Parathyroid adenoma (tissue), 2 donors: ENCODE measurements at regions not wholly inside any gene's neighbourhood (a gene's known extent, or its start where the extent isn't known, plus 50 kb on each side); places are given as distances from the start of the nearest gene placed in this dataset.

Source experiments
- H2AFZ ChIP-seq: fragments of 300-600 bp; sonication (generic); one replicate; pipeline ENCODE4 v1.7.0; 2017; ENCODE audit warnings: antibody characterized with exemption, mild to moderate bottlenecking
- H3K27ac ChIP-seq: fragments of 300-600 bp; sonication (generic); one replicate; pipeline ENCODE4 v1.7.0; 2017
- H3K27me3 ChIP-seq: fragments of 300-600 bp; sonication (generic); one replicate; pipeline ENCODE4 v1.7.0; 2017; ENCODE audit warnings: low read length; ENCODE audit not compliant: control insufficient read depth, insufficient read depth
- H3K36me3 ChIP-seq: fragments of 300-600 bp; sonication (generic); one replicate; pipeline ENCODE4 v1.7.0; 2017; ENCODE audit warnings: low read length; ENCODE audit not compliant: control insufficient read depth, insufficient read depth
- H3K4me1 ChIP-seq: fragments of 300-600 bp; sonication (generic); one replicate; pipeline ENCODE4 v1.7.0; 2017; ENCODE audit warnings: control low read depth
- H3K4me2 ChIP-seq: fragments of 300-600 bp; sonication (generic); one replicate; pipeline ENCODE4 v1.7.0; 2017; ENCODE audit warnings: low read length
- H3K4me3 ChIP-seq: fragments of 300-600 bp; sonication (generic); one replicate; pipeline ENCODE4 v1.7.0; 2017; ENCODE audit warnings: low read depth, low read length
- H3K79me2 ChIP-seq: fragments of 300-600 bp; sonication (generic); one replicate; pipeline ENCODE4 v1.7.0; 2017; ENCODE audit warnings: control low read depth
- H3K9ac ChIP-seq: fragments of 300-600 bp; sonication (generic); one replicate; pipeline ENCODE4 v1.7.0; 2017; ENCODE audit warnings: mild to moderate bottlenecking
- H3K9me3 ChIP-seq: fragments of 300-600 bp; sonication (generic); one replicate; pipeline ENCODE4 v1.7.0; 2017; ENCODE audit warnings: low read length; ENCODE audit not compliant: control insufficient read depth
- TF ChIP-seq, protein P1 (sequence below): fragments of 300-600 bp; sonication (generic); IDR thresholded peaks from one replicate; pipeline ENCODE4 v1.7.0; 2017; ENCODE audit warnings: antibody characterized with exemption, mild to moderate bottlenecking
- donor health status: primary hyperparathyroidism.

DNA sequence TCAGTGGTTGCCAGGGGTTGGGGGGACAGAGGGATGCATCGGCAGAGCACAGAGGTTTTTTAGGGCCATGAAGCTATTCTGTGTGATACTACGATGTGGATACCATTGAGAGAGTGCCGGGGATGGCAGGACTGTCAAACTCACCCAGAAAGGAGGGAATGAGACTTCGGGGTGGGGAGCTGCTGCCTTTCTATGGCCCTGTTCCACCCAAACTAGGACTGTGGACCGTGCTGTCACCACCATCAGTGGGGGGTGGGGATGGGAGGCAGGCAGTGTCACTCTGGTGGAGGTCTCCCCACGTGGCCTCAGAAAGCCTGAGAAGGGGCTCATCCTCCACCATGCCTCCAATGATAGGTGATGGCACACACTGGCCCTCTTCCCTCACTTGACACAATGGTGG is 146.2 kb downstream of the PTPN20 start:
- H3K27ac ChIP-seq, result no peak overlapping the region
- no peaks in the 10 kb centered on the region for H3K27me3 ChIP-seq
- H3K4me1 ChIP-seq, result no peaks in the 10 kb centered on the region
- no peak overlapping the region for H3K4me2 ChIP-seq
- H3K4me3 ChIP-seq, result no peak overlapping the region
- no peak overlapping the region for H2AFZ ChIP-seq
- H3K9me3 ChIP-seq, result no peaks in the 10 kb centered on the region
- TF ChIP-seq, protein P1, sequence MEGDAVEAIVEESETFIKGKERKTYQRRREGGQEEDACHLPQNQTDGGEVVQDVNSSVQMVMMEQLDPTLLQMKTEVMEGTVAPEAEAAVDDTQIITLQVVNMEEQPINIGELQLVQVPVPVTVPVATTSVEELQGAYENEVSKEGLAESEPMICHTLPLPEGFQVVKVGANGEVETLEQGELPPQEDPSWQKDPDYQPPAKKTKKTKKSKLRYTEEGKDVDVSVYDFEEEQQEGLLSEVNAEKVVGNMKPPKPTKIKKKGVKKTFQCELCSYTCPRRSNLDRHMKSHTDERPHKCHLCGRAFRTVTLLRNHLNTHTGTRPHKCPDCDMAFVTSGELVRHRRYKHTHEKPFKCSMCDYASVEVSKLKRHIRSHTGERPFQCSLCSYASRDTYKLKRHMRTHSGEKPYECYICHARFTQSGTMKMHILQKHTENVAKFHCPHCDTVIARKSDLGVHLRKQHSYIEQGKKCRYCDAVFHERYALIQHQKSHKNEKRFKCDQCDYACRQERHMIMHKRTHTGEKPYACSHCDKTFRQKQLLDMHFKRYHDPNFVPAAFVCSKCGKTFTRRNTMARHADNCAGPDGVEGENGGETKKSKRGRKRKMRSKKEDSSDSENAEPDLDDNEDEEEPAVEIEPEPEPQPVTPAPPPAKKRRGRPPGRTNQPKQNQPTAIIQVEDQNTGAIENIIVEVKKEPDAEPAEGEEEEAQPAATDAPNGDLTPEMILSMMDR, result no peak
- H3K36me3 ChIP-seq, result no peaks in the 10 kb centered on the region
- H3K9ac ChIP-seq, result no peak overlapping the region
- no peaks in the 10 kb centered on the region for H3K79me2 ChIP-seq

DNA sequence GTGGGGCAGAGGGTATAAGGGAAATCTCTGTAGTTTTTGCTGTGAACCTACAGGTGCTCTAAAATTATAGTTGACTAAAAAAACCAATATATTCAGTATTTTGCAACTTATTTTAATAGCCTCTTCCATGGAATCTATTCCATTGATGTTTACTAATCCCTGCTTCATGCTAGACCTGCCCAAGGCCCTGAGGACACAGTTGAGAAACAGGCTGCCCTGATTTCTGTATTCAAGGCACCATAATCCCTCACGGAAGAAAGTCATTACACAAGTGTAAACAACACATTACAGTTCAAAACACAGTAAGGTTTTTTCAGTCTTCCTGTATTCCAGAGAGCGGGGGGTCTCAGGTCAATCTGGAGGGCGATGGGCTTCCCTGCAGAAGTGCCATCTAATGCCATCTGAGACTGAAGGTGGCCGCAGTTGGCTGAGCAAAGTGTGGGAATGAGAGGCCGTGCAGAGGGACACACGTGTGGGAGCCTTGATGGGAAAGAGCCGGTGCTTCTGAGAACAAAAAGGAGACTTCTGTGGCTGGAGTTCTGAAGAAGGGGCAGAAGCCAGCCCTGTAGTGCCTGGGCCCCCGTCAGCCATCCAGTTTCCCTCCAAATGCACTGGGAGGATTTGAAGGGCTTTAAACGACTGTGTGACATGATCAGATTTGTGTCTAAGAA is 146.9 kb downstream of the PTPN20 start:
- no peaks in the 10 kb centered on the region for H3K4me1 ChIP-seq
- no peaks in the 10 kb centered on the region for H3K27me3 ChIP-seq
- H3K4me3 ChIP-seq, result no peak overlapping the region
- TF ChIP-seq, protein P1, result no peak
- no peak overlapping the region for H3K27ac ChIP-seq
- H3K36me3 ChIP-seq, result no peaks in the 10 kb centered on the region
- no peak overlapping the region for H2AFZ ChIP-seq
- no peaks in the 10 kb centered on the region for H3K79me2 ChIP-seq
- no peaks in the 10 kb centered on the region for H3K9me3 ChIP-seq
- no peak overlapping the region for H3K9ac ChIP-seq
- no peak overlapping the region for H3K4me2 ChIP-seq

DNA sequence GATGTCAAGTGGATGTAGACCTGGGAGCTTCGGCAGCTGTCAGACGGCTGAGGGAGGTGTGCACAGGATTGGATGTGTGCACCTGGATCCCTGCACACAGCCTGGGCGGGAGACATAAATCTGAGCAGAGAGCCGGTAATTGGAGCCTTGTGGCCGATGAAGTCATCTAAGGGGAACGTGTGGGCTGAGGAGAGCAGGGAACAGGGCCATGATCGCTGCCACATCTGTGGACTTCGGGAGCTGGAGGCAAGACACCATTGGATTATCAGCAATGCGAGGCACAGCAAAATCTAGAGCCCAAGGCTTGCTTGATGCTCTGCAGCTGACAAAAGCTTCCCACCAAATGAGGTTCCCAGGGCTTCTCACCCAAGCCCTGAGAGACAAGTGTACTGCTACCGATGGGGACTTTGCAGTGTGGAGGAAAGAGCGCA is 147.7 kb downstream of the PTPN20 start:
- no peaks in the 10 kb centered on the region for H3K4me1 ChIP-seq
- no peaks in the 10 kb centered on the region for H3K79me2 ChIP-seq
- H2AFZ ChIP-seq, result no peak overlapping the region
- H3K4me2 ChIP-seq, result no peak overlapping the region
- H3K27me3 ChIP-seq, result no peaks in the 10 kb centered on the region
- no peaks in the 10 kb centered on the region for H3K36me3 ChIP-seq
- no peaks in the 10 kb centered on the region for H3K9me3 ChIP-seq
- H3K4me3 ChIP-seq, result no peak overlapping the region
- TF ChIP-seq, protein P1, result no peak
- H3K9ac ChIP-seq, result no peak overlapping the region
- no peak overlapping the region for H3K27ac ChIP-seq

DNA sequence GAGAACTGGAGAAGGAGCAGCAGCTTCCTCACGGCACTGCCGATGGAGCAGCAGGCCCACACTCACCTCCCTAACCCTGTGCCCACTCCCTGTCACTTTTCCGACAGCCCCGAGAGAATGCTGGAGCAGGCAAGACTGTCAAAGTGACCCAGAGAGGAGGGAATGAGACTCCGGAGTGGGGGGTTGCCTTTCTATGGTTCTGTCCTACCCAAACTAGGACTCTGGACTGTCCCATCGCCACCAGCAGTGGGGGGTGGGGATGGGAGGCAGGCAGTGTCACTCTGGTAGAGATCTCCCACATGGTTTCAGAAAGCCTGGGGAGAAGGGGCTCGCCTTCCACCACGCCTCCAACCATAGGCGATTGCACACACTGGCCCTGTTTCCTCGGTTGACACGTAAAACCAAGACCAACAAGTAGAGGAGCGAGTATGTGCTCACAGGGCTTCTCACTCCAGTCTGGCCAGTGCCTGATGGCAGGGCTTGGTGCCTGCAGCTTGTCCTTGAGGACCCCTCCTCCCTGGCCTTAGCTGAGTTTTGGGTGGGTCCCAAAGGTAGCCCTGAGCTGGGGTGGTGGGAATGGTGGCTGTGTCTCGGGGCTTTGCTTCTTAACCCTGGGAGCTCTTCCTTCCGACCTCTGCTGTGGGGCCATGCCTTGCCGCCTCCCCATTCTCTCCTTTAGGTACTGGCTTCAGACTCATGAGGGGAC is 148.5 kb downstream of the PTPN20 start:
- Histone ChIP-seq H3K79me2 (no peaks in the 10 kb centered on the region), H3K27me3 (no peaks in the 10 kb centered on the region), H2AFZ (no peak overlapping the region), H3K9me3 (no peaks in the 10 kb centered on the region), H3K4me1 (no peaks in the 10 kb centered on the region), H3K4me3 (no peak overlapping the region), H3K4me2 (no peak overlapping the region), H3K9ac (no peak overlapping the region), H3K36me3 (no peaks in the 10 kb centered on the region), H3K27ac (no peak overlapping the region)
- TF ChIP-seq, protein P1, result no peak

DNA sequence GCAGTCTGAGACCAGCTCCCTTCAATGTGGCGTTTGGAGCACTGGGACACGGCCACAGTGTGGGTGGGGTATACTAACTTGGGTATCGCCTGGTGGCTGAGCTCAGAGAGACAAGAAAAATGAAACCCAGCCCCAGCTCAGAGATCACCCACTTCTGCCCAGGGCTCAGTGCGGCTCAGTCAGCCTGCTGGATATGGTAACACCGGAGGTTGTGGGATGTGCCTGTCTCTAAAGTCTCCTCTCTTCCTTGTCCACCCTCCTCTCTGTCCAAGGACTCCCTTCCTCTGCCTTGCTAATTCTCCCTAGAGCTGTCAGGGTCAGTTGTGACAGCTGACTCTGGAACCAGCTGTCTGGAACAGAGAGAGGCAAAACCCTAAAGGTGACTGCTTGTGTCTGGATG is 149.1 kb downstream of the PTPN20 start:
- no peak overlapping the region for H2AFZ ChIP-seq
- H3K4me3 ChIP-seq, result no peak overlapping the region
- H3K36me3 ChIP-seq, result no peaks in the 10 kb centered on the region
- no peak overlapping the region for H3K27ac ChIP-seq
- TF ChIP-seq, protein P1, result no peak
- H3K9ac ChIP-seq, result no peak overlapping the region
- no peaks in the 10 kb centered on the region for H3K4me1 ChIP-seq
- H3K9me3 ChIP-seq, result no peaks in the 10 kb centered on the region
- H3K4me2 ChIP-seq, result no peak overlapping the region
- H3K79me2 ChIP-seq, result no peaks in the 10 kb centered on the region
- H3K27me3 ChIP-seq, result no peaks in the 10 kb centered on the region
